ENCODE measurements at regions not wholly inside any gene's neighbourhood (a gene's known extent, or its start where the extent isn't known, plus 50 kb on each side); places are given as distances from the start of the nearest gene placed in this dataset.

DNA sequence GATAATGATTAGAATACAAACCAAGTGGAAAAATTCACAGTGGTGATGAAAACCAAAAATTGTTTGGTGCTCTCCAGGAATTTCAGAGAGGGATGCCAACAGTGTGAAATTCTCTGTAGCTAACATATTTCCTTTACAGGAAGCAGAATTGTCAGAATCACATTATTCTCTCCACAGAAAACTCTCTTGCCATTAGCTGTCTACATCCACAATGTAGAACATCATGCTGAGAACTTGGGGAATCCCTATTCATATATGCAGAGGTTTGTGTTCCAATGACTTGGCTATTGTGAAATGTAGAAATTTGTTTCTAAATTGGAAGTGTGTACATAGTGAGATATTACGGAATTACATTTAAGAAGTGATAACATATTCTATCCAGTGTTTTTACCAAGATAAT, 142.0 kb downstream of the PCDH7 start:
- TF ChIP-seq, protein P1, sequence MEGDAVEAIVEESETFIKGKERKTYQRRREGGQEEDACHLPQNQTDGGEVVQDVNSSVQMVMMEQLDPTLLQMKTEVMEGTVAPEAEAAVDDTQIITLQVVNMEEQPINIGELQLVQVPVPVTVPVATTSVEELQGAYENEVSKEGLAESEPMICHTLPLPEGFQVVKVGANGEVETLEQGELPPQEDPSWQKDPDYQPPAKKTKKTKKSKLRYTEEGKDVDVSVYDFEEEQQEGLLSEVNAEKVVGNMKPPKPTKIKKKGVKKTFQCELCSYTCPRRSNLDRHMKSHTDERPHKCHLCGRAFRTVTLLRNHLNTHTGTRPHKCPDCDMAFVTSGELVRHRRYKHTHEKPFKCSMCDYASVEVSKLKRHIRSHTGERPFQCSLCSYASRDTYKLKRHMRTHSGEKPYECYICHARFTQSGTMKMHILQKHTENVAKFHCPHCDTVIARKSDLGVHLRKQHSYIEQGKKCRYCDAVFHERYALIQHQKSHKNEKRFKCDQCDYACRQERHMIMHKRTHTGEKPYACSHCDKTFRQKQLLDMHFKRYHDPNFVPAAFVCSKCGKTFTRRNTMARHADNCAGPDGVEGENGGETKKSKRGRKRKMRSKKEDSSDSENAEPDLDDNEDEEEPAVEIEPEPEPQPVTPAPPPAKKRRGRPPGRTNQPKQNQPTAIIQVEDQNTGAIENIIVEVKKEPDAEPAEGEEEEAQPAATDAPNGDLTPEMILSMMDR (IDR thresholded peaks at IDR 0.05 in 4 of 5, conservative IDR thresholded peaks at IDR 0.05 in 1 of 5) = no peak
- TF ChIP-seq POLR2A (IDR thresholded peaks at IDR 0.05) = no peak
